ENCODE measurements at regions not wholly inside any gene's neighbourhood (a gene's known extent, or its start where the extent isn't known, plus 50 kb on each side); places are given as distances from the start of the nearest gene placed in this dataset.

GRCh38 chr10:91017198-91017597, 96.3 kb upstream of the ANKRD1 start:
- DNase-seq (ENCODE audit: low spot score): no peak
- TF ChIP-seq CTCF (IDR thresholded peaks at IDR 0.05; ENCODE audit: borderline replicate concordance, control extremely low read depth, extremely low read depth, insufficient read depth, missing control alignments): no peak
- in situ Hi-C loops (cut with MboI; ENCODE audit: low sequenced_read_pairs, unreplicated experiment): no loop called here

GRCh38 chr10:91021901-91022300, 101.0 kb upstream of the ANKRD1 start:
- DNase-seq (ENCODE audit: low spot score): no peak
- in situ Hi-C loops (cut with MboI; ENCODE audit: low sequenced_read_pairs, unreplicated experiment): no loop called here
- no peak for TF ChIP-seq CTCF (IDR thresholded peaks at IDR 0.05; ENCODE audit: borderline replicate concordance, control extremely low read depth, extremely low read depth, insufficient read depth, missing control alignments)

- no peak for TF ChIP-seq CTCF (IDR thresholded peaks at IDR 0.05; ENCODE audit: borderline replicate concordance, control extremely low read depth, extremely low read depth, insufficient read depth, missing control alignments)
- DNase-seq (ENCODE audit: low spot score): no peak
- in situ Hi-C loops (cut with MboI; ENCODE audit: low sequenced_read_pairs, unreplicated experiment): no loop called here
Measured at GRCh38 chr10:91022390-91022789, 101.5 kb upstream of the ANKRD1 start.

- DNase-seq (ENCODE audit: low spot score): no peak
- no peak for TF ChIP-seq CTCF (IDR thresholded peaks at IDR 0.05; ENCODE audit: borderline replicate concordance, control extremely low read depth, extremely low read depth, insufficient read depth, missing control alignments)
- in situ Hi-C loops (cut with MboI; ENCODE audit: low sequenced_read_pairs, unreplicated experiment): no loop called here
Measured at GRCh38 chr10:91022924-91023699, 102.2 kb upstream of the ANKRD1 start.

GRCh38 chr10:91023700-91024398, 103.0 kb upstream of the ANKRD1 start:
- TF ChIP-seq CTCF (IDR thresholded peaks at IDR 0.05; ENCODE audit: borderline replicate concordance, control extremely low read depth, extremely low read depth, insufficient read depth, missing control alignments): no peak
- no peak for DNase-seq (ENCODE audit: low spot score)
- in situ Hi-C loops (cut with MboI; ENCODE audit: low sequenced_read_pairs, unreplicated experiment): no loop called here

- in situ Hi-C loops (cut with MboI; ENCODE audit: low sequenced_read_pairs, unreplicated experiment): no loop called here
- no peak for TF ChIP-seq CTCF (IDR thresholded peaks at IDR 0.05; ENCODE audit: borderline replicate concordance, control extremely low read depth, extremely low read depth, insufficient read depth, missing control alignments)
- no peak for DNase-seq (ENCODE audit: low spot score)
Measured at GRCh38 chr10:91024541-91024940, 103.7 kb upstream of the ANKRD1 start.
